Mesendoderm (in vitro differentiated cells): ENCODE measurements at regions not wholly inside any gene's neighbourhood (a gene's known extent, or its start where the extent isn't known, plus 50 kb on each side); places are given as distances from the start of the nearest gene placed in this dataset.

Source experiments
- DNase-seq: peaks from one replicate; pipeline ENCODE4 v3.0.0; 2013
- H2AK5ac ChIP-seq: 2 replicates; pipeline ENCODE4 v1.6.1; 2013; ENCODE audit warnings: low read length, inconsistent platforms
- H2BK120ac ChIP-seq: 2 replicates; pipeline ENCODE4 v1.6.1; 2013; ENCODE audit warnings: low read depth, mild to moderate bottlenecking, low read length, moderate library complexity, mixed read lengths
- H2BK15ac ChIP-seq: replicated peaks from 2 replicates; pipeline ENCODE4 v1.6.1; 2013; ENCODE audit warnings: low read depth, mild to moderate bottlenecking, moderate library complexity
- H2BK5ac ChIP-seq: 2 replicates; pipeline ENCODE4 v1.6.1; 2013; ENCODE audit warnings: low read length, inconsistent platforms
- H3K18ac ChIP-seq: 2 replicates; pipeline ENCODE4 v1.6.1; 2013; ENCODE audit warnings: mild to moderate bottlenecking, low read length, mixed read lengths
- H3K23ac ChIP-seq: one replicate; pipeline ENCODE4 v1.6.1; 2013; ENCODE audit warnings: low read length
- H3K27ac ChIP-seq: 2 replicates; pipeline ENCODE4 v1.5.1; 2013; ENCODE audit warnings: low read depth, mild to moderate bottlenecking, inconsistent platforms, low read length, moderate library complexity
- H3K27me3 ChIP-seq: 2 replicates; pipeline ENCODE4 v1.6.1; 2013; ENCODE audit warnings: low read length, control low read depth, mild to moderate bottlenecking, inconsistent platforms; ENCODE audit not compliant: insufficient read depth, poor library complexity
- H3K36me3 ChIP-seq: 2 replicates; pipeline ENCODE4 v1.6.1; 2013; ENCODE audit warnings: low read length, inconsistent platforms; ENCODE audit not compliant: control insufficient read depth, insufficient read depth
- H3K4ac ChIP-seq: one replicate; pipeline ENCODE4 v1.6.1; 2013; ENCODE audit warnings: low read depth, mild to moderate bottlenecking, low read length, moderate library complexity
- H3K4me1 ChIP-seq: 2 replicates; pipeline ENCODE4 v1.6.1; 2013; ENCODE audit warnings: low read depth, low read length, inconsistent platforms; ENCODE audit not compliant: control insufficient read depth
- H3K4me2 ChIP-seq: 2 replicates; pipeline ENCODE4 v1.6.1; 2013; ENCODE audit warnings: low read length
- H3K4me3 ChIP-seq: 2 replicates; pipeline ENCODE4 v1.5.1; 2013; ENCODE audit warnings: mild to moderate bottlenecking, low read length
- H3K56ac ChIP-seq: one replicate; pipeline ENCODE4 v1.6.1; 2013; ENCODE audit warnings: low read length
- H3K79me1 ChIP-seq: 2 replicates; pipeline ENCODE4 v1.6.1; 2013; ENCODE audit warnings: low read length, inconsistent platforms
- H3K79me2 ChIP-seq: 2 replicates; pipeline ENCODE4 v1.6.1; 2013; ENCODE audit warnings: mild to moderate bottlenecking, low read length; ENCODE audit not compliant: control insufficient read depth, insufficient read depth
- H3K9ac ChIP-seq: 2 replicates; pipeline ENCODE4 v1.6.1; 2013; ENCODE audit warnings: low read length, inconsistent platforms
- H4K5ac ChIP-seq: one replicate; pipeline ENCODE4 v1.6.1; 2013; ENCODE audit warnings: low read length
- H4K8ac ChIP-seq: one replicate; pipeline ENCODE4 v1.6.1; 2013; ENCODE audit warnings: low read depth, mild to moderate bottlenecking, control low read depth, low read length, moderate library complexity
- WGBS: extraction: QIAGEN DNeasy Blood & Tissue Kit; methylation state at CpG from one replicate; pipeline ENCODE4 v1.1.7; 2013; ENCODE audit warnings: low lambda C conversion rate, missing lambda C conversion rate; ENCODE audit not compliant: insufficient coverage; ENCODE audit errors: extremely low coverage; 5-methylcytosine and 5-hydroxymethylcytosine counted together

DNA sequence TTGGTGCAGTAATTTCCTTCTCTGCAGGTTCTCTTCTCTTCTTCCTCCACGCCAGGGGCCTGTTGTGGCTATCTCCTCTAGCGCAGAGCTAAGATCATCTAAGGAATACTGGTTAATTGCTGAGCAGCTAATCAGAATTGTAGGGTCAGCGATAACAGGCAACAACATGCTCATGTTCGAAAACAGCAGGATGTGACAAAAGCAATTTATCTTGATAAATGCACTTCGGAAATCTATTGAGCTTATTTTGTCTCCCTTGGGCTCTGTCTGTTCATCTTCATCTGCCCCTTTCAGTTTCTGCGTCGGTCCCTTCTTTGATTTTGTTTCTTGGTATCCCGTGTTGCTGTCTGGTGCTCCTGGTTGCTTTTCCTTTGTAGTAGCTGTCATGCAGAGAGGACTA lies 67.3 kb upstream of the MAP3K7 start:
- Histone ChIP-seq H4K8ac (no peak overlapping the region), H2BK5ac (no peak overlapping the region), H3K27ac (no peak overlapping the region), H3K56ac (no peak overlapping the region), H3K18ac (no peak overlapping the region), H3K23ac (no peak overlapping the region), H2AK5ac (no peak overlapping the region), H3K4me3 (no peak overlapping the region), H3K4me1 (peaks cover 3% of the 10 kb centered on the region), H2BK120ac (no peak overlapping the region), H3K79me2 (no peaks in the 10 kb centered on the region), H3K36me3 (no peaks in the 10 kb centered on the region), H3K27me3 (no peaks in the 10 kb centered on the region), H3K9ac (no peak overlapping the region), H3K4me2 (no peak overlapping the region), H3K79me1 (no peaks in the 10 kb centered on the region), H4K5ac (no peak overlapping the region), H3K4ac (no peak overlapping the region), H2BK15ac (no peak overlapping the region)
- DNase-seq: no peak
- no CpG with 5 or more reads among the region's 8 CpGs for WGBS

DNA sequence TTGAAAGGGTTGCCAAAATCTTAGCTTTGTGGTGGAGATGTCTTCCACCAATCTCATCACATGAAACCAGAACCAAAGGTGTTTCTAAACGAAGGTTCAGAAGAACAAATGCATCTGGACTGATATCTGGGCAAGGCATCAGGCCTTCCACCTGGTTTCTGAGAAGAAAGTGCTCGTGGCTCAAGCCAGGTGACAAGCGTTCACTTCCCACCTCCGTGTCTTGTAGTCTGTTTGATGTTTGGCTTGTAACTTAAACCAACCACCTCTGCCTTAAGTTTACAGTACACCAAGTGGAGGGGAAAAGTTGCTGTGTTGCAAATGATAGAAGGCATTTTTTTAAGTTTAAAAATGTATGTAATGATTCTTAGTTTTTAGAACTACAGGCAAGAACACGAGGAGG lies 66.9 kb upstream of the MAP3K7 start:
- Histone ChIP-seq H3K27ac (no peak overlapping the region), H4K5ac (no peak overlapping the region), H2AK5ac (no peak overlapping the region), H3K4me2 (no peak overlapping the region), H3K4me3 (no peak overlapping the region), H4K8ac (no peak overlapping the region), H3K18ac (no peak overlapping the region), H3K4me1 (peaks cover 3% of the 10 kb centered on the region), H2BK120ac (no peak overlapping the region), H3K9ac (no peak overlapping the region), H3K23ac (no peak overlapping the region), H3K27me3 (no peaks in the 10 kb centered on the region), H2BK15ac (no peak overlapping the region), H3K4ac (no peak overlapping the region), H3K79me1 (no peaks in the 10 kb centered on the region), H2BK5ac (no peak overlapping the region), H3K36me3 (no peaks in the 10 kb centered on the region), H3K56ac (no peak overlapping the region), H3K79me2 (no peaks in the 10 kb centered on the region)
- no peak for DNase-seq
- no CpG with 5 or more reads among the region's 5 CpGs for WGBS

- Histone ChIP-seq H3K4ac (no peak overlapping the region), H2BK15ac (no peak overlapping the region), H3K27me3 (no peaks in the 10 kb centered on the region), H2AK5ac (no peak overlapping the region), H3K56ac (no peak overlapping the region), H3K4me1 (peaks cover 3% of the 10 kb centered on the region), H3K23ac (no peak overlapping the region), H2BK120ac (no peak overlapping the region), H3K27ac (no peak overlapping the region), H3K4me3 (no peak overlapping the region), H3K79me2 (no peaks in the 10 kb centered on the region), H3K9ac (no peak overlapping the region), H3K36me3 (no peaks in the 10 kb centered on the region), H4K5ac (no peak overlapping the region), H3K18ac (no peak overlapping the region), H3K4me2 (no peak overlapping the region), H4K8ac (no peak overlapping the region), H2BK5ac (no peak overlapping the region), H3K79me1 (no peaks in the 10 kb centered on the region)
- WGBS: no CpG with 5 or more reads among the region's 8 CpGs
- no peak for DNase-seq
Measured at GRCh38 chr6:90650041-90650940, 63.4 kb upstream of the MAP3K7 start.

- no CpG with 5 or more reads among the region's 1 CpG for WGBS
- no peak overlapping the region for H2BK120ac ChIP-seq
- peaks cover 3% of the 10 kb centered on the region for H3K4me1 ChIP-seq
- no peak overlapping the region for H4K5ac ChIP-seq
- H3K36me3 ChIP-seq: no peaks in the 10 kb centered on the region
- no peak overlapping the region for H3K4me3 ChIP-seq
- H3K56ac ChIP-seq: no peak overlapping the region
- H3K4ac ChIP-seq: no peak overlapping the region
- H2BK15ac ChIP-seq: no peak overlapping the region
- no peak overlapping the region for H3K23ac ChIP-seq
- H2AK5ac ChIP-seq: no peak overlapping the region
- no peak for DNase-seq
- H3K4me2 ChIP-seq: no peak overlapping the region
- no peak overlapping the region for H2BK5ac ChIP-seq
- H3K9ac ChIP-seq: no peak overlapping the region
- no peak overlapping the region for H3K27ac ChIP-seq
- H3K79me1 ChIP-seq: no peaks in the 10 kb centered on the region
- H3K18ac ChIP-seq: no peak overlapping the region
- H4K8ac ChIP-seq: no peak overlapping the region
- no peaks in the 10 kb centered on the region for H3K79me2 ChIP-seq
- H3K27me3 ChIP-seq: no peaks in the 10 kb centered on the region
Measured at GRCh38 chr6:90648873-90649272, 62.0 kb upstream of the MAP3K7 start.

- H3K18ac ChIP-seq: no peak overlapping the region
- no CpG with 5 or more reads among the region's 1 CpG for WGBS
Measured at GRCh38 chr6:90646940-90647339, 60.1 kb upstream of the MAP3K7 start.

GRCh38 chr6:90645634-90646033 lies 58.8 kb upstream of the MAP3K7 start:
- Histone ChIP-seq H3K4ac (no peak overlapping the region), H2BK120ac (no peak overlapping the region), H4K5ac (no peak overlapping the region), H3K4me1 (no peaks in the 10 kb centered on the region), H3K56ac (no peak overlapping the region), H2AK5ac (no peak overlapping the region), H3K23ac (no peak overlapping the region), H3K79me2 (no peaks in the 10 kb centered on the region), H2BK15ac (no peak overlapping the region), H3K36me3 (no peaks in the 10 kb centered on the region), H3K4me2 (no peak overlapping the region), H3K18ac (no peak overlapping the region), H2BK5ac (no peak overlapping the region), H3K4me3 (no peak overlapping the region), H3K27ac (no peak overlapping the region), H3K79me1 (no peaks in the 10 kb centered on the region), H4K8ac (peak overlapping the region; percentile 76), H3K27me3 (no peaks in the 10 kb centered on the region), H3K9ac (no peak overlapping the region)
- WGBS: no CpG with 5 or more reads among the region's 4 CpGs
- no peak for DNase-seq

More at GRCh38 chr6:90646940-90647339, 60.1 kb upstream of the MAP3K7 start:
- H3K79me2 ChIP-seq: no peaks in the 10 kb centered on the region
- H3K27me3 ChIP-seq: no peaks in the 10 kb centered on the region
- H3K27ac ChIP-seq: no peak overlapping the region
- H3K56ac ChIP-seq: no peak overlapping the region
- no peak overlapping the region for H3K4ac ChIP-seq
- no peaks in the 10 kb centered on the region for H3K36me3 ChIP-seq
- no peak overlapping the region for H3K4me2 ChIP-seq
- no peak for DNase-seq
- no peak overlapping the region for H2AK5ac ChIP-seq
- no peak overlapping the region for H4K8ac ChIP-seq
- no peaks in the 10 kb centered on the region for H3K79me1 ChIP-seq
- H3K4me3 ChIP-seq: no peak overlapping the region
- H2BK5ac ChIP-seq: no peak overlapping the region
- no peak overlapping the region for H3K9ac ChIP-seq
- H2BK15ac ChIP-seq: no peak overlapping the region
- H3K23ac ChIP-seq: no peak overlapping the region
- peaks cover 3% of the 10 kb centered on the region for H3K4me1 ChIP-seq
- no peak overlapping the region for H4K5ac ChIP-seq
- H2BK120ac ChIP-seq: no peak overlapping the region
